NCI-H2196 (cell line): ENCODE measurements at regions not wholly inside any gene's neighbourhood (a gene's known extent, or its start where the extent isn't known, plus 50 kb on each side); places are given as distances from the start of the nearest gene placed in this dataset.
A peak's percentile ranks its signal among the peaks of the same experiment; 100 is the strongest.

Experiments
- DNase-seq: peaks from one replicate; lab custom pipeline; 2025; ENCODE audit not compliant: unreplicated experiment; lab: John Stamatoyannopoulos, UW

DNA sequence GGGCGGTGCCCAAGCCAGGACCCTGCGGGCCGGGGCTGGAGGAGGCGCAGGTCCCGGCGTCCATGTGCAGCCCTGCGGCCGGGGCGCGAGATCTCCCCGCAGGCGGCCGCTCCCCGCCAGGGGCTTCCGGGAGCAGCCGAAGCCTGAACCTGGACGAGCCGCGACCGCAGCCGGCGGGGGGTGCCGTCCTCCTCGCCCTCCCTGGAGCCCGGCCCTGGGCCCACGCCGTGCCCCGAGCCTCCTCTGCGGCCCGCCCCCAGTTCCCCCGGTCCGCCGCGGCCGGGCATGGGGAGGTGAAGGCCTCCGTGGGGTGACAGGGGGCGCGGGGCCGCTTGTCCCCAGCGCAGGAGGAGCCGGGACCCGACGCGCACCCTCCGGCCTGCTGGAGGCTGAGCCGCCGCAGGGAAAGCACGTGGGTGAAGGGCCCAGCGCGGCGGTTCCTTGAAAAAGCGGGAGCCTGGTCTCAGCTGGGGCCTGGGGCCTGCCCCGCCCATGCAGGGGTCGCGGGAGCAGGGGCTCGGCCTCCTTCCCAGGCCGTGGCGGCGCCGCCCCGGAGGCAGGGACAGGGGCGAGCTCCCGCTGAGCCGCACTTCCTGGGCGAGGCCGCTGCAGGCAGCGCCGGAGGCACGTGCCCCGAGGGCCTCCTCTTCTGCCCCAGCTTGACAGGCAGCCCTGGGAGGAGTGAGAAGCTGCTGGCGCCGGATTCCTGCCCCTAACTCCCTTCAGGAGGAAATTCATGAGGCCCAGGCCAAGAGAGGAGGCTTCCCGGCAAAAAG lies 55.6 kb upstream of the PPP2R5C start:
- DNase-seq: no peak

DNA sequence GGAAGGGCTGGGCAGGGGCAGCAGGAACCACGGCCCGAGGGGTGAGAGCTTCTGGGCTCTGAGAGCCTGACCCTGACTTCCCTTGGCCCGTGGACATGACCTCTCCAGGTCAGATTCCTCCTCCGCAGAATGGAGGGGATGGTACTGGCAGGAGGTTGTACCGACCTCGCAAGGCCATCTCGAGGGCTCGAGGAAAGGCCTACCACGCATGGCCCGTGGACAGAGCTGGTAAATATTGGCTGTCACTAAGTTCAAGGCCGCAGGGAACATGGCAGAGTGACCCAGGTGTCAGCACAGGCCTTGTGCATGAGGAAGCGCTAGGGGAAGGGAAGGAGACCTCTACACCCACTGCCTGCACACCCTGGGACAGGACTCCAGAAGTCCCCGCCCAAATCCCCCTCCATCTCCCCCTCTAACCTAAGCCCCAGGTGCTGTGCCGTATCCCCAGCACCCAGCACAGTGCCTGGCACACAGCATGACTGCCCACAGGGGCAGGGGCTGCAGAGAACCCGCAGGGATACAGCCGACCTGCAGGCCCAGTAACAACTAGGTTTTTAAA lies 54.9 kb upstream of the PPP2R5C start:
- DNase-seq: no peak

DNA sequence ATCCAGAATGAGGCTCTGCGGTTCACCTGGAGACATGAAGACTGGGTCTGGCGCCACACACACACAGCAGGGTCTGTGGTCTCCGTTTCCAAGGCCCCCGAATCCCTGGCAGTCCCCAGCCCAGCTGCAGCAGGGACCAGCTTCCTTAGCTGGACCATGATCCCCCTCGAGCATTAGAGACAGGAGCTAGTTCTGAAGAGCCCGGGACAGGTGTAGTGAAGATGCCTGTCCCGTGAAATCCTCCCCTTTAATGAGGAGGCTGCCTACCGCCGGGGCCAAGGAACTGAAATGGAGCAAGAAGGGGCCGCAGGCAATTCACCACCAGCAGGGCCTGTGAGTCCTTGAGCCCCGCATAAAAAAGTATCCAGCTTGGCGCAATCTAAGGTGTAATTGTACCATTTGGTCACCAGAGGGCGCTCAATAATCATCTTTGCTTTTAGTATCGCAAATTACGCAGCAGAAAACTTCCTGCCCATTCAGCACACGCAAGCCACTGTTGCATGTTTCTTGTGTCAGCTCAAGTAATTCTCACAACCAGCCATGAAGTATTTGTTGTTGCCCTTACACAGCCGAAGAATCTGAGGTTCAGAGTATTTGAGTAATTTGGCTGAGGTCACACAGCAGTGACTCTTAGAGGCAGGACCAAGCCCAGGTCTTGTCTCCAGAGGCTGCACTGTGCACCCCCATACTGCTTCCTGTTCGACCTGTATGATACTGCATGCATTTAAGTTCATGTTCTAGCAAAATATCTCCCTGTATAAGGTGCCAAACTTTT lies 54.3 kb upstream of the PPP2R5C start:
- DNase-seq: peak; percentile 67

DNA sequence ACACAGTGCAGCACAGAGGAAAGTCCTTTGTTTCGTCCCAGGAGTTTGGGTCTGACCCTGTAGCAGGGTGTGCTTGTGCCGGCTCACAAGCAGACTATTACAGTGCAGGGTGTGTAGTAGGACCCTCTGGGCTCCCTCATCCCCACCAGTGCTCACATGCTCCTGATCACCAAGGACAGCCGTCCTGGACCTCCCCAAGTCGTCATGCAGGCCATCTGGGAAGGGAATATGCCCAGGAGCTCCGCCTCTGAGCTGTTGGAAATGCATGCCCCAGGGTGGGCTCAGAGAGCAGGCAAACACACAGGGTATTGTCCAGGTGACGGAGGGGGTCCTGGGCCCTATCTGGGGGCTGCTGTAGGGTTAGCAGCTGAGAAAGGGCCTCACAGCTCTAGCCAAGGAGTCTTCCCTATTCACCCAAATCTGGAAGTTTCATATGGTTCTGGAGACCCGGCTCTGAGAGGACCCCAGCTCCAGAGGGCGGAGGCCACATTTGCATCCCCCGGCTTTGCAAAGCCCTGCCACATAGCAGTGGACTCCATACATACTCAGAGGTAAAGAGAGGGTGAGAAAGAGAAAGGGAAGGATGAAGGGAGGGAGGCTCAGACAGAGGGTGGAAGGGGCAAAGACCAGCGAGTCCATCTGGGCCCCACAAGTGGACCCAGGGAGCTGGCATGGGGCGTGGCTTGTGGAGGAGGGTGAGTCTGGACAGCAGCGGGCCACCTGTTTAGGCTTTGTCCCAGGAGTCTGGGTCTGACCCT lies 53.5 kb upstream of the PPP2R5C start:
- DNase-seq: no peak

DNA sequence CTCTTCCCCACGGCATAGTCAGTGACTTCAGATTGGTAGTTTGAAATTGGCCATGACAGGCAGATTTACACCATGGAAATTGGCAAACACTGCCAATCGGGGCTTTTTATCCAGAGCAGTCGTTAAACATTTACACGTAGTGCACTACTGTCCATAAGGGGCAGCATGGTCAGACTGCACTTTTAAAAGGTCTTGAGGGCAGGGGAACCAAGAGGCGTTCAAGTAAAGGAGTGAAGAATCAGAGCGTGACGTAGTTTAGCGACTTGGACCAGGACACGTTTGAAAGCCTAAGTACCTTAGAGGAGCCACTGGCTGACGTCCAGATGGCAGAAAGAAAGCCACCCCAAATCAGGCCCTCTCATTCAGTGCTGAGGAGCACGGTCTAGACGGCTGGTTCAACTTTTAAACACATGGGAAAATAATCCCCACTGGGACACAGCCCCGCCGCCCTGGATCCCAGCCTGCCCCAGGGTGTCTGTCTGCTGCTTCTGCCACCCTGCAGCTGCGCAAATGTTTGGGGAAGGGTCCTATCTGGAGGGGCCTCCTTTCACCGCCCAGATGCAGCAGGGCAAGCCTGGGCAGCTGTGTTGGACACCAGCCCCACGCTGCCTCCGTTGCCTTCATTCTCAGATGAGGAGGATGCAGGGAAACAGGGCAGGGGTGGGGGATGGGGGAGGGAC lies 52.5 kb upstream of the PPP2R5C start:
- DNase-seq: no peak

DNA sequence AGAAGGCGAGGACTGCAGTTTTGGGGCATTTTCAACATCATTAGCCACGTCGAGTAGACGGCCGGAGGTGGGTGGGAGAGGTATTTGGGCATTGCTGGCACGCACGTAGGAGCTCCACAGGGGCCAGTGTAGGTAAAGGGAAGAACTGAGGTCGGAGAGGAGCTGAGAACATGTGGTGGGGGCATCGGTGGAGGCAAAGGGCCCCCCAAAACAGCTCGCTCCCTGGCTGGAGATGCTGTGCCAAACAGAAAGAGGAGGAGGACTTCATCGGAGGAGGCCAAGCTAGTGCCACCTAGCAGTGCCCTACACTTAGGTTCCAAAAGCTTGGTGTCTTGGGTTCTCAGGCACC lies 52.0 kb upstream of the PPP2R5C start:
- no peak for DNase-seq

DNA sequence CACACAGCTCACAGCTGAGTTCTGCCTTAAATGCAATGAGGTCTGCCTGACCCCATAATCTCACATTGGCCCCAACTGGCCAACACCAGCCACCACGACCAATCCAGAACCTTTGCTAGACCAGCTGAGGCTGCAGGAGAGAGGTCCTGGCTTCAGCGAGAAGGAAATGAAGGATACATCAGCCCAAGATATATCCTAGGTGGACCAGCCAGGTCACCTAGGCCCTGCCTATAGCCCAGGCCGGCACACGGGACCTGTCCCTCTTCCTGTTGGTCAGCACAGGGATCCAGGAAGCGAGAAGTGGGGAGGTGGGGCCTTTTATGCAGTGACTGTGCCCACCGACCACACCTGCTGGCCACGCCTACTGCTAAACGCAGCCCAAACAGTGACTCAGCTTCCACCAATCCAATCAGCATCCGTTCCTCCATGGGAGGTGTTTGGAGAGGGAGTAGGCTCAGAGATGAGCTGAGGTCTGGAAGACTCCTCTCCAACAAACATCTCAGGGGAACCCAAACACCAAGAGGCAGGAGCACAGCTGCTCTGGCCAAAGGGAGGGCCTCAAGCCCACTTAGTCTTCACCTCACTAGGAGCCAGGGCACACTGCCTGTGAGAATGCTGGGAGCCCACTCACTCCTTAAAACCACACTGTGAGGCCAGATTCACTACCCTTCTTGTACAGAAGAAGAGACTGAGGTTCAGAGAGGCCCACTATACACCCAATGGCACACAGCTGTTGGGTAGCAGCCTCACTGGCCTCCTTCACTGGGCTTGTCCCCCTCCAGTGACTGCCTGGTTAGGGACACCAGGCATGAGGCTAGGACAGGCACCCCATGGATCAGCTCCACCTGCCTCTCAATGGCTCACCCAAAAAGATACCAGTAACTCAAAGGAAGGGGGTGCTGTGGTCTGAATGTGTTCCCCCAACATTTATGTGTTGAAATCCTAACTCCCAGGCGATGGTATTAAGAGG lies 51.3 kb upstream of the PPP2R5C start:
- no peak for DNase-seq

DNA sequence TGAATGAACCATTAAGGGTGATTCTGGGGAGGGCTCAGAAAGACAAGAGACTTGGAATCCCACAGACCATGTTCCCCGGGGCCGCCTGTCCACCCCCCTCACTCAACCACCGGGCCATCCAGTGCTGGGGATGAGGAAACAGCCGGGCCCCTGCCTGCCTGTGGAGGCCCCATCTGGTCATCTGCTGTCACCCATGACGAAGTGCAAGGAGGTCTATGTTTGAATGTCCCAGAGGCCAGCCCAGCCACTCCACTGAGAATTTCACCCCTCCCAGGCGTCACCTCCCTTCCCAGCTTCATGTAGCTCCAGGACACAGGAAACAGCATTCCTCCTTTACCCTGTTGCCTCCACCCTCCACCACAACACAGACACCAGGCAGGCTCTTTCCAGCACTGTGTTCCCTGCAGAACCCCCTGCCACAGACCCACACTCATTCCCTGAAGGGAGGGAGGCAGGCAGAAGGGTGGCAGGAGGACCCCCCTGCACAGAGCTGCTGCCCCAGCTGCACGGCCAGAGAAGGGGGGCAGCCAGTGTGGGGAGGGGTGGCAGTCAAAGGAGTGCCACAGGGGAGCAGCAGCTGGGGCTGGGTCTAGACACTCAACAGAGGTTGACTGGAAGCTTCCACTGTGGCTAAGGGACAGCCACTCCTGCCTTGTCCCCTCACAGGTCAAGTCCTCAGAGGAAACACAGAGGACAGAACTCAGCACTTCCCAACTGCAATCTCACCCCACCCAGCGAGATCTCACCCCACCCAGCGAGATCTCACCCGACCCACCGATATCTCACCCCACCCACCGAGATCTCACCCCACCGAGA lies 50.3 kb upstream of the PPP2R5C start:
- no peak for DNase-seq
